ENCODE measurements at regions not wholly inside any gene's neighbourhood (a gene's known extent, or its start where the extent isn't known, plus 50 kb on each side); places are given as distances from the start of the nearest gene placed in this dataset.

DNA sequence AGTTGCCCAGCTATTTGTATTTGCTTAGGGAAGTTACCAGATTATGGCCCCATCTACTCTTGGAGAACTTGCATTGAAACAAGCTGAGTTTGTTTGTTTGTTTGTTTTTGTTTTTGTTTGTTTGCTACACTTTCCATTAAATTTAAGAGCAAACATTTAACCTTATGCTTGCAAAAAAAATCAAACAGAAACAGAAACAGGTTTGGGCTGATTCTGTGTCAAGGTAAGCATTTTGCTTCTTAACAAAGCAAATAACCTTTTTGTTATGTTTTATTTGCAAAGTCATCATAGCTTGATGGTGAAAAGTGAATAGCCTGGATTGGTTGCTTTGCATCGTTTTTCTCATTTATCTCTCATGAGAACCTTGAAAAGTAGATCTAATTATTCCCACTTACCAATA, 531.8 kb downstream of the EFNB2 start:
- H3K27ac Mint-ChIP-seq = no peak overlapping the region
- no peaks in the 10 kb centered on the region for H3K27me3 Mint-ChIP-seq (ENCODE audit: low read depth)
- no peaks in the 10 kb centered on the region for H3K36me3 Mint-ChIP-seq (ENCODE audit: low read depth)
- H3K4me3 Mint-ChIP-seq = no peak overlapping the region
- H3K4me1 Mint-ChIP-seq (ENCODE audit: low read depth) = no peaks in the 10 kb centered on the region
- DNase-seq = no peak
- no peaks in the 10 kb centered on the region for H3K9me3 Mint-ChIP-seq (ENCODE audit: insufficient read depth)
- ChIA-PET CTCF (no interaction called here), POLR2A (no interaction called here)
- ATAC-seq = no peak

DNA sequence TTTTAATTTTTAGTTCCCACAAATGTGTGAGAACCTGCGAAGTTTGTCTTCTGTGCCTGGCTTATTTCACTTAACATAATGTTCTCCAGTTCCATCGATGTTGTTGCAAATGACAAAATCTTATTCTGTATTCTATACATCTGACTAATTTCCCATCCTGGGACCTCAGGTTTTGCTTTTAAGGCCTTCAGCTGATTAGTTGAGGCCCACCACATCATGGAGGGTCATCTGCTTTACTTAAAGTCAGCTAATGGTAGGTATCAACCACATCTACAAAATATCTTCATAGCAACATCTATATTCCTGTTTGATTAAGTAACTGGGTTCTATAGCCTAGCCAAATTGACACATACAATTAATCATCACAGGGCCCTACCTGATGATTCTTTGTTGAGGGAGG, 534.0 kb downstream of the EFNB2 start:
- POLR2A ChIA-PET = no interaction called here
- DNase-seq = no peak
- H3K4me1 Mint-ChIP-seq (ENCODE audit: low read depth) = no peaks in the 10 kb centered on the region
- no peak overlapping the region for H3K27ac Mint-ChIP-seq
- H3K4me3 Mint-ChIP-seq = no peak overlapping the region
- no peaks in the 10 kb centered on the region for H3K36me3 Mint-ChIP-seq (ENCODE audit: low read depth)
- ATAC-seq = no peak
- no peaks in the 10 kb centered on the region for H3K27me3 Mint-ChIP-seq (ENCODE audit: low read depth)
- CTCF ChIA-PET = no interaction called here
- H3K9me3 Mint-ChIP-seq (ENCODE audit: insufficient read depth) = no peaks in the 10 kb centered on the region

DNA sequence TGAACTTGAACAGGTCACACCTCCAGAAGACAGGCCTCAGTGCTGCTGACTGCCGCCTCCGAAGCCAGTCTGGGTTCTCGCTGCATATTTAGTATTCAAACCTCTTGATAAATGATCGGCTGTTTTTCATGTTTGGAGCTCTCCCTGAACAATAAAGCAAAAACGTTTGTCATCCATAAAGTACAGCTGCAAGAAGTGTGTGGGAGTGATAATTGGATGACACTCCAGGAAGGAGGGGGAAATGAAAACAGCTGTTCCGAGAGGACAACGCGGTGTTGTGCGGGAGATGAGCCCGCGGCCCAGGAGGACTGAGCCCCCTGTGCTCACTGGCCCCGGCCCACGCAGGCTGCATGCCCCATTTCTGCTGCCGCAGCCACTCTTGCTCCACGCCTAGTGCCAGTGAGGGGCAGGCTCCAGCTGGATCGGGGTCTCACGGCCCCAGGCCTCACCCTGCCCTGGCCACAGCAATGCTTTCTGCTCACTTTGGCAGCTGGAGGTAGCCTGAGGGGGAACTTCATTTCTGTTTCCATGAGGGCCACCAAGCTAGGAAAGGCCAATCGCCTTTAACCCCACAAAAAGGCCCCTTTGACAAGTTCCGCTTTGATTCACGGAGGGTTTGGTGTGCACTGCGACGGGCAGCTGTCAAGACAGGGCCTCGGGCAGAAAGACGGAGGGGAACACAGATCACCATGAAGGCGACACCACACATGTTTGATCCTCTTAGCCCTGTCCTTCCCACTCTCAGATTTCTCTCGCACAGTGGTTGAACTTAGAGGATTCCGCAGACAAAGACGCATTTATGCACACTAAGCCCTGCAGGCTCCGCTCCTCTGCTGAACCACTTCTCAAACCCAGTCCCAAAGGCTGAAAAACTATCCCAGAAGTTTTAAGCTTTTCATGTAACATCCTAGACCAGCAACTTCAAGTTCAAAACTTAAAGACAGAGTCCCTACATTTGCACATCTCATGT, 537.6 kb downstream of the EFNB2 start:
- no peak for ATAC-seq

DNA sequence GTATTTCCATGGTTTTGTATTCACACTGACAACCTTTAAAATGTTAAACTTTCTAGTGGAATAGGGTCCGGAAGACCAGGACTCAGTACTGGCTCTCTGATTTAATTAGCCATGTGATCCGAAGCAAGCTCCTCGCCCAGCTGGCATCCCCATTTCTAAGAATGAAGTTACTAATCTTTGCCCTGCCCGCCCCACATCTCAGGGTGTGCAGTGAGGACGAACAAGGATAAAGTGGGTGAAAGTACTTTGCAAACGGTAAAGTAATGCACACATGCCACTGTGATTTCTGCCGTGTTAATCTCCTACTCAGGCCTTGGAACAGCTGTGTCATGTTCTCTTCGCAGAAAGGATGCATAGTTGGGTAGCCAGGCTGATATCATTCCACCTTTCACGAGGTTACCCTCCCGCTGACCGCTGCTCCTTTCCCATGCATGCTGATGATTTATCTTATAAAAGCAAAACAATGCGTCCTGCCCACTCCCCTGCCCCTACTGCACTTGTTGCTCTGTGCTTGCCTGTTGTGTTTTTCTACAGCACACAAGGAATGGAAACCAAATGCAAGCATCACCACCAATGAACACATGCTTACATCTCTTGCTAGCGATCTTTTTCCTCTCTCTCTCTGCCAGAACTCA, 539.0 kb downstream of the EFNB2 start:
- Mint-ChIP-seq H3K4me3 (no peak overlapping the region), H3K27me3 (ENCODE audit: low read depth) (no peaks in the 10 kb centered on the region), H3K4me1 (ENCODE audit: low read depth) (no peaks in the 10 kb centered on the region), H3K36me3 (ENCODE audit: low read depth) (no peaks in the 10 kb centered on the region), H3K9me3 (ENCODE audit: insufficient read depth) (no peaks in the 10 kb centered on the region), H3K27ac (no peak overlapping the region)
- ATAC-seq (no peak), DNase-seq (no peak)
- ChIA-PET POLR2A (no interaction called here), CTCF (no interaction called here)

More for the DNA sequence above, 537.6 kb downstream of the EFNB2 start:
- no peaks in the 10 kb centered on the region for H3K9me3 Mint-ChIP-seq (ENCODE audit: insufficient read depth)
- CTCF ChIA-PET = no interaction called here
- H3K4me1 Mint-ChIP-seq (ENCODE audit: low read depth) = no peaks in the 10 kb centered on the region
- no peak for DNase-seq
- no peak overlapping the region for H3K27ac Mint-ChIP-seq
- H3K27me3 Mint-ChIP-seq (ENCODE audit: low read depth) = no peaks in the 10 kb centered on the region
- no peaks in the 10 kb centered on the region for H3K36me3 Mint-ChIP-seq (ENCODE audit: low read depth)
- H3K4me3 Mint-ChIP-seq = no peak overlapping the region
- POLR2A ChIA-PET = no interaction called here

DNA sequence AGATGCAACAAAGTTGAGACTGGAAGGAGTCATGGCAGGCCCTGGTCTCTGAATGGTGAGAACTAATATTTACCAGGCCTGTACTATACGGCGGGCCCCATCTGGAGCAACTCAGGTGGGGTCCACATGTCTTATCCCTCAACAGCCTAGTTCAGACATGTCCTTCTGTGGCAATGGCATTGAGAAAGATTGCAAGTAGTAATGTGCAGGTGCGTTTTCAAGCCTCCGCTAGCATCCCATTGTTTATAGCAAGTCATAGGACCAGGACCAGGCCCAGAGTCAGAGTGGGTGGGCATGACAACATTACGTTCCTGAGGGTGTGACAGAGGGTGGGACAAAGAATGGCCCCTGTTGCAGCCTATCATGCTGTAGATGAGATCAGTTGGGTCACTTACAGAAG, 541.1 kb downstream of the EFNB2 start:
- H3K27ac Mint-ChIP-seq = no peak overlapping the region
- no peak for DNase-seq
- ATAC-seq = no peak
- H3K4me1 Mint-ChIP-seq (ENCODE audit: low read depth) = no peaks in the 10 kb centered on the region
- no peaks in the 10 kb centered on the region for H3K36me3 Mint-ChIP-seq (ENCODE audit: low read depth)
- no peak overlapping the region for H3K4me3 Mint-ChIP-seq
- POLR2A ChIA-PET = no interaction called here
- no peaks in the 10 kb centered on the region for H3K27me3 Mint-ChIP-seq (ENCODE audit: low read depth)
- CTCF ChIA-PET = no interaction called here
- no peaks in the 10 kb centered on the region for H3K9me3 Mint-ChIP-seq (ENCODE audit: insufficient read depth)

DNA sequence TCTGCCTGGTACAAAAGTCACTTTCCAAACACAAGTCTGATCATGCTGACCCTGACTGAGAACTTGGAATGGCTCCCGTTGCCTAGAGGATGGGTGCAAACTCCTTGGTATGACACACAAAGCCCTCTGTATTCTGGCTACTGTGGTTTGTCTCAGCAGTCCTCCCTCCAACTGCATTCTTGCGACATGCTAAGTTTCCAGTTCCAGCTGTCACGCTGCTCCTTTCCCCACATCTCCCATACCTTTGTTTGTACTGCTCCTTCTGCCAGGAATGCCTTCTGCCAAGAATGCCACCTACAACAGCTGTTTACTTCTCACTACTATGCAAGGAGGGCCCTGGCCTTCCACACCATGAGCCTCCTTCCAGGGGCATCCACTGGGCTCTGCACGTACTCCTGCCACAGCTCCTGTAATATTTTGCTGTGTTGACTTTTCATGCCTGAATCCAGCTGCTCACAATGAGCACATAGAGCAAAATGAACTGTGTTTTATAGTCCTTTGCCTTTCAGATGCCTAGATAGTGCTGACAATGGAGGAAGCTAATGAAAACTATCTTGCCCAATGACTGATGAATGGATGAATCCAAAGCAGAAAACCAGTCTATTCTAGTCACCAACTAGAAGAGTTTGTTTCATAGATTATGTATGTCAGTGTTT, 543.7 kb downstream of the EFNB2 start:
- DNase-seq = no peak
- no peak for ATAC-seq
- H3K36me3 Mint-ChIP-seq (ENCODE audit: low read depth) = no peaks in the 10 kb centered on the region
- no peak overlapping the region for H3K27ac Mint-ChIP-seq
- ChIA-PET POLR2A (no interaction called here), CTCF (no interaction called here)
- no peak overlapping the region for H3K4me3 Mint-ChIP-seq
- no peaks in the 10 kb centered on the region for H3K9me3 Mint-ChIP-seq (ENCODE audit: insufficient read depth)
- no peaks in the 10 kb centered on the region for H3K27me3 Mint-ChIP-seq (ENCODE audit: low read depth)
- H3K4me1 Mint-ChIP-seq (ENCODE audit: low read depth) = no peaks in the 10 kb centered on the region

DNA sequence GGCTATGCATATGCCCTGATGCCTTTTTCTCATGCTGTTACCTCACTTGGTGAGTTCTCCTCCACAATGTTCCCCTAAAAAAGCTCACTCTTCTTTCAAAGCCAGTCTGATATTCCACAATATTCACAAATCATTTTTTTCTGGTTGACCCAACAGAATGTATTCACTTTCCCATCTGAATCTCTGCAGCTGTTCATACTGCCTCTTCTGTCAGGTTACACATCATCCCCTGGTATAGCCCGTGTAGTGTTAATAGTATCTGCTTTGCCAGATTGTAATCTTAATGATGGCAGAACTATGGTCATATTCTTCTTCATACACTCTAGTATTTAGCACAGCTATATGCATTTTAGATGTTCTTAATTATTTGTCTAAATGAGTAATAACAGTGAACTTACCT, 544.3 kb downstream of the EFNB2 start:
- ATAC-seq = no peak
- Mint-ChIP-seq H3K27me3 (ENCODE audit: low read depth) (no peaks in the 10 kb centered on the region), H3K36me3 (ENCODE audit: low read depth) (no peaks in the 10 kb centered on the region), H3K4me3 (no peak overlapping the region), H3K9me3 (ENCODE audit: insufficient read depth) (no peaks in the 10 kb centered on the region), H3K4me1 (ENCODE audit: low read depth) (no peaks in the 10 kb centered on the region), H3K27ac (no peak overlapping the region)
- POLR2A ChIA-PET = no interaction called here
- CTCF ChIA-PET = no interaction called here
- no peak for DNase-seq

DNA sequence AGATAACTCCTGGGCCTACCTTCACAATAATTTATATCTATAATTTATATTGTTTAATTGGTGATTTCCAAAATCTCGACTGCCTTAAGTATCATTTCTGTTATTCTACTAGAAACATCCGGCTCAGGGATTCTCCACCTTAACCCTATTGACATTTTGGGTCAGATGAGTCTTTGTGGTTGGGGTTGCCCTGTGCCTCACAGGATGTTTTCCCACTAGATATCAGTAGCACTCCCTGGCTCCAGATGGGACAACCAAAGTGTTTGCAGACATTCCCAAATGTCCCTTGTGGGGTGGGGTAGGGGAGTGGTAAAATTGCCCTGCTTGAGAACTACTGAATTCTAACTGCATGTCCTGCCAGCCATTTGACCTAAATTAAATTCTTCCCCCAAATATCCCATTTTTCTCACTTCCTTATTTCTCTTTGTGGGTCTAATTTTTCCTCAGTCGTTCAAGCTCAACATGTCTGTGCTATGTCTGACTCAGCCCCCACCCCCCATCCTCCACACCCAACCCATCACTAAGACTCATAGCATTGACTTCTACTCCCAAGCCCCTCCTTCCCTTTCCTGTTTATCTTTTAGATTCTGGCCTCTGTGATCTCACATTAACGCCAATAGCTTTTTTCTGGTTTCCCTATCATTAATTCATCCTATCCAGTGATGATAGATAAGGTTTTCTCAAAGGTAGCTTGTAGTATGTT, 545.1 kb downstream of the EFNB2 start:
- H3K9me3 Mint-ChIP-seq (ENCODE audit: insufficient read depth) = no peaks in the 10 kb centered on the region

DNA sequence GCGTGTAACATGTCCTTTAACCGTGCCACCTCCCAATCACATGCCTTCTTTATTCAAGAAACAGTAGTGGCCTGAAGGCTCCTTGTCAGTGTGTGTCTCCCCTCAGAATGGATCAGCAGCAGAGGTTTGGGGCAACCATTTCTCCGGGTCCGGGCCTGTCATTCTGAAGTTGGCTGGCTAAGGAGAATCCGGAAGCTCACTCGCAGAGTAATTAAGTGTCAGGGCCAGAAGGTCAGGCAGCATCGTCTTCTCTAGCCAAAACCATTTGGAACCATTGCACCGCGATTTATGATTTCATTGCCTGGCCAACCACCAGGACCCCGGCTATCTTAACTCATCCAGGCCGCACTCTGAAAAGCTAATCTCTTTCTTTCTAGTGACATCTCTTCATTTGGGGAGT, 550.8 kb downstream of the EFNB2 start:
- ATAC-seq = no peak
- no peaks in the 10 kb centered on the region for H3K9me3 Mint-ChIP-seq (ENCODE audit: insufficient read depth)
- no peak overlapping the region for H3K4me3 Mint-ChIP-seq
- DNase-seq = no peak
- ChIA-PET CTCF (no interaction called here), POLR2A (no interaction called here)
- H3K36me3 Mint-ChIP-seq (ENCODE audit: low read depth) = no peaks in the 10 kb centered on the region
- no peak overlapping the region for H3K27ac Mint-ChIP-seq
- no peaks in the 10 kb centered on the region for H3K27me3 Mint-ChIP-seq (ENCODE audit: low read depth)
- H3K4me1 Mint-ChIP-seq (ENCODE audit: low read depth) = no peaks in the 10 kb centered on the region

More for the DNA sequence above, 545.1 kb downstream of the EFNB2 start:
- DNase-seq (no peak), ATAC-seq (no peak)
- Mint-ChIP-seq H3K27ac (no peak overlapping the region), H3K4me3 (no peak overlapping the region), H3K4me1 (ENCODE audit: low read depth) (no peaks in the 10 kb centered on the region), H3K36me3 (ENCODE audit: low read depth) (no peaks in the 10 kb centered on the region), H3K27me3 (ENCODE audit: low read depth) (no peaks in the 10 kb centered on the region)
- POLR2A ChIA-PET = no interaction called here
- CTCF ChIA-PET = no interaction called here

DNA sequence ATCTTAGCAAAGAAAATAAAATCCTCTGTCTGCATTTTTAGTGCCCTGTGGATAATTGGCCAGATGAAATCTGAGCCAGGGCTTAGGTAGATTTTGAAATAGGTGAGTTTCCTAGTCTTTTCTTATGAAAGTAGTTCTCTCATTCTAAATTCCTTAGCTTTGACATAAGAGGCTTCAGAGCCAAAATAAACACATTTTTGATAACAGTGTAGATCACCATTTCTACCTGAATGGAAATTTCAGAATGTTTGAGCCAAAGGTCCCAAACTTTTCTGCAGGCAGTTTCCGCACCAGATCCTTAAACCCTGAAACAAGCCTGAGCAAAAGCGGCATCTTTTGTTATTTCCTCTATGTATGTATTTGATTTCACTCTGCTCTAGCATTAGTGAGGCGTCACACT, 551.2 kb downstream of the EFNB2 start:
- ATAC-seq (no peak), DNase-seq (no peak)
- no peaks in the 10 kb centered on the region for H3K27me3 Mint-ChIP-seq (ENCODE audit: low read depth)
- POLR2A ChIA-PET = no interaction called here
- no peaks in the 10 kb centered on the region for H3K9me3 Mint-ChIP-seq (ENCODE audit: insufficient read depth)
- H3K4me3 Mint-ChIP-seq = no peak overlapping the region
- no peaks in the 10 kb centered on the region for H3K4me1 Mint-ChIP-seq (ENCODE audit: low read depth)
- H3K36me3 Mint-ChIP-seq (ENCODE audit: low read depth) = no peaks in the 10 kb centered on the region
- CTCF ChIA-PET = no interaction called here
- H3K27ac Mint-ChIP-seq = no peak overlapping the region

DNA sequence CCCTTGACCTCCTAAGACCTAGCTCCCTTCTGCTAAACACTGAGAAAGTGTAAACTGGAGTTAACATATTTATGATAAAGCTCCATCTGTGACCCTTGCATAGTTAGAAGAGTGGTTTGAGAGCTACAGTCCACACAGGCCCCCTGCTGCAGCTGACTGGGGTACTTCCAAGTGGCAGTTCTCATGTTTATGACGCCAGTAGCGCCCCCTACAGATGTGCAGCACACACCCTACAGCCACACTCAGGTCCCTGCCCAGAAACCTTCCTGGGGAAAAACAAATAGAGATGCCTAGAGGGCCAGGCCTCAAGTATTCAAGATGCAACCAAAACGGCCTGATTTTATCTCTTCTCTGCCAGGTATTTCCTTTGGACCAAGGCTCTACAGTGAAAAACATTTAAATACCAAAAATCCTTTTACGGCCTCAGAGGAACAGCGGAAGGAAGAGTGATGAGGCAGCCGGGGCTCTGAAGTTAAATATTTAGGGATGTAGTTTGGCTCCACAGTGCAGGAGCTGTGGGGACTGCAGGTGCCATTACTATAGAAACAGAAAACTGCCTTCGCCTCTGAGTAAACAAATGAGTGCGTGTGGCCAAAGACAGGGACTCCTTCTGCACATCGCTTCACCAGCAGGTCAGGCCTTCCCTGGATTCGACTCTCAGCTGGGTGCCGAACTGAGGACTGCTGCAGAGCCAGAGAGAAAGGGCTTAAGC, 553.1 kb downstream of the EFNB2 start:
- CTCF ChIA-PET = no interaction called here
- ATAC-seq (no peak), DNase-seq (no peak)
- Mint-ChIP-seq H3K4me3 (no peak overlapping the region), H3K36me3 (ENCODE audit: low read depth) (no peaks in the 10 kb centered on the region), H3K4me1 (ENCODE audit: low read depth) (no peaks in the 10 kb centered on the region), H3K9me3 (ENCODE audit: insufficient read depth) (no peaks in the 10 kb centered on the region), H3K27me3 (ENCODE audit: low read depth) (no peaks in the 10 kb centered on the region), H3K27ac (no peak overlapping the region)
- POLR2A ChIA-PET = no interaction called here
